ENCODE measurements at regions not wholly inside any gene's neighbourhood (a gene's known extent, or its start where the extent isn't known, plus 50 kb on each side); places are given as distances from the start of the nearest gene placed in this dataset.

- TF ChIP-seq EZH2 (IDR thresholded peaks at IDR 0.05; ENCODE audit: low read length, unreplicated experiment) (no peak), EZH2phosphoT487 (IDR thresholded peaks at IDR 0.05; ENCODE audit: borderline replicate concordance, low read length) (no peak)
These were observed 114.7 kb upstream of the CRY1 start for GRCh38 chr12:107207931-107208525.

Data from PC-3 (cell line).